HCT116 (cell line): ENCODE measurements at regions not wholly inside any gene's neighbourhood (a gene's known extent, or its start where the extent isn't known, plus 50 kb on each side); places are given as distances from the start of the nearest gene placed in this dataset.
A peak's percentile ranks its signal among the peaks of the same experiment; 100 is the strongest.

Experiments
- ATAC-seq: fragments of 200-7000 bp; cut with Tn5 transposase; 2 replicates; pipeline ENCODE4 v1.9.1; 2020; ENCODE audit warnings: mild to moderate bottlenecking, moderate library complexity
- BruUV-seq: library from RNA; stranded (reverse); fragments of 400-500 nt; replicated peaks from 2 replicates; lab custom pipeline; 2021; lab: Mats Ljungman, UMichigan
- CTCF ChIA-PET: fragments of 300-600 bp; sonication (Branson Sonifier 250); formaldehyde crosslinking; loops from one replicate; lab custom pipeline; 2021; ENCODE audit warnings: antibody characterized with exemption; lab: Charles Lee
- POLR2A ChIA-PET: fragments of 300-600, 350-600 bp; sonication (Branson Sonifier 250); formaldehyde crosslinking; loops from one replicate; lab custom pipeline; 2021; ENCODE audit warnings: antibody characterized with exemption; lab: Charles Lee
- RAD21 ChIA-PET, 2 experiments: fragments of 300-600 bp; sonication (Branson Sonifier 250); formaldehyde crosslinking; loops; one replicate each; lab custom pipeline; 2023; ENCODE audit warnings: low total read pairs in 2 of 2; ENCODE audit not compliant: uncharacterized antibody in 2 of 2, unreplicated experiment in 2 of 2, low non-redundant PET in 1 of 2; lab: Charles Lee
- DNase-seq: peaks from one replicate; pipeline ENCODE4 v3.0.0-alpha.2; 2010; ENCODE audit warnings: low read depth, low spot score
- H2AFZ ChIP-seq: fragments of 200-600 bp; shearing (Covaris generic), sonication (generic); 2 replicates; pipeline ENCODE4 v1.6.1; 2017; ENCODE audit warnings: low read depth, mixed run types, mixed read lengths, antibody characterized with exemption, low read length; ENCODE audit not compliant: poor library complexity, severe bottlenecking
- H3K27ac ChIP-seq: 2 replicates; pipeline ENCODE4 v1.5.1; 2012; ENCODE audit warnings: low read depth, low read length
- H3K27me3 ChIP-seq: fragments of 200-600 bp; sonication (generic); 2 replicates; pipeline ENCODE4 v1.6.1; 2016; ENCODE audit warnings: mixed run types, low read length, mixed read lengths; ENCODE audit not compliant: insufficient read depth
- H3K36me3 ChIP-seq, 2 experiments: fragments of 200-500 bp in 1 of 2; fragments of 200-600 bp in 1 of 2; sonication (Bioruptor generic) in 1 of 2; sonication (generic) in 1 of 2; 2 replicates each; pipeline versions ENCODE4 v1.5.1 to v1.6.1; 2014 to 2016; ENCODE audit warnings: low read length in 2 of 2, inconsistent platforms in 1 of 2, mixed read lengths in 1 of 2, mixed run types in 1 of 2; ENCODE audit not compliant: insufficient read depth in 2 of 2, control insufficient read depth in 1 of 2
- H3K4me1 ChIP-seq, 2 experiments: fragments of 200-600 bp in 1 of 2; sonication (generic) in 1 of 2; 2 replicates each; pipeline versions ENCODE4 v1.5.1 to v1.6.1; 2012 to 2017; ENCODE audit warnings: low read length in 2 of 2, inconsistent platforms in 1 of 2, mild to moderate bottlenecking in 1 of 2, mixed read lengths in 1 of 2, mixed run types in 1 of 2, moderate library complexity in 1 of 2; ENCODE audit not compliant: insufficient read depth in 2 of 2, control insufficient read depth in 1 of 2
- H3K4me2 ChIP-seq: fragments of 200-600 bp; sonication (generic); 2 replicates; pipeline ENCODE4 v1.6.1; 2017; ENCODE audit warnings: mixed run types, low read length, mixed read lengths
- H3K4me3 ChIP-seq, 2 experiments: fragments of 200-600 bp in 1 of 2; sonication (generic) in 1 of 2; replicated peaks in 1 of 2; 2 replicates each; pipeline ENCODE4 v1.5.1; 2011 to 2016; ENCODE audit warnings: low read length in 2 of 2, control low read depth in 1 of 2, low read depth in 1 of 2, mild to moderate bottlenecking in 1 of 2, mixed read lengths in 1 of 2, mixed run types in 1 of 2
- H3K79me2 ChIP-seq: fragments of 200-600 bp; sonication (generic); 2 replicates; pipeline ENCODE4 v1.6.1; 2017; ENCODE audit warnings: mild to moderate bottlenecking, mixed run types, low read length, moderate library complexity, mixed read lengths; ENCODE audit not compliant: insufficient read depth
- H3K9ac ChIP-seq: fragments of 200-600 bp; sonication (generic); 2 replicates; pipeline ENCODE4 v1.6.1; 2016; ENCODE audit warnings: low read length, mixed read lengths
- H3K9me2 ChIP-seq: fragments of 200-600 bp; sonication (generic), shearing (Covaris generic); 2 replicates; pipeline ENCODE4 v1.6.1; 2017; ENCODE audit warnings: mixed run types, mild to moderate bottlenecking, moderate library complexity; ENCODE audit not compliant: insufficient read depth
- H3K9me3 ChIP-seq, 2 experiments: fragments of 200-500 bp in 1 of 2; fragments of 200-600 bp in 1 of 2; sonication (Bioruptor generic) in 1 of 2; sonication (generic) in 1 of 2; 2 replicates each; pipeline ENCODE4 v1.6.1; 2014 to 2017; ENCODE audit warnings: low read length in 2 of 2, mixed read lengths in 2 of 2, inconsistent platforms in 1 of 2, low read depth in 1 of 2, mild to moderate bottlenecking in 1 of 2, mixed run types in 1 of 2, moderate library complexity in 1 of 2; ENCODE audit not compliant: control insufficient read depth in 1 of 2, insufficient read depth in 1 of 2
- H4K20me1 ChIP-seq: fragments of 200-600 bp; sonication (generic), shearing (Covaris generic); 2 replicates; pipeline ENCODE4 v1.6.1; 2017; ENCODE audit warnings: mixed run types, mild to moderate bottlenecking, moderate library complexity; ENCODE audit not compliant: insufficient read depth
- CBX3 ChIP-seq: IDR thresholded peaks from 2 replicates; pipeline ENCODE4 v1.6.1; 2012; ENCODE audit warnings: low read depth
- EGR1 ChIP-seq: IDR thresholded peaks from 2 replicates; pipeline ENCODE4 v1.6.1; 2012; ENCODE audit warnings: low read depth
- ELF1 ChIP-seq: IDR thresholded peaks from 2 replicates; pipeline ENCODE4 v1.6.1; 2012; ENCODE audit warnings: low read depth, borderline replicate concordance
- EZH2 ChIP-seq: fragments of 200-600 bp; sonication (generic); IDR thresholded peaks from 2 replicates; pipeline ENCODE4 v1.6.1; 2017; ENCODE audit warnings: antibody characterized with exemption, mixed run types
- EZH2phosphoT487 ChIP-seq: fragments of 200-600 bp; IDR thresholded peaks from 2 replicates; pipeline ENCODE4 v1.6.1; 2018; ENCODE audit warnings: antibody characterized with exemption, borderline replicate concordance
- JUND ChIP-seq: IDR thresholded peaks from 2 replicates; pipeline ENCODE4 v1.6.1; 2012
- POLR2AphosphoS5 ChIP-seq: IDR thresholded peaks from 2 replicates; pipeline ENCODE4 v1.6.1; 2011; ENCODE audit warnings: mild to moderate bottlenecking, low read depth, low read length, moderate library complexity
- RAD21 ChIP-seq: IDR thresholded peaks from 2 replicates; pipeline ENCODE4 v1.6.1; 2012; ENCODE audit warnings: low read depth, mild to moderate bottlenecking
- SIN3A ChIP-seq: IDR thresholded peaks from 2 replicates; pipeline ENCODE4 v1.6.1; 2012; ENCODE audit warnings: low read depth
- SP1 ChIP-seq: IDR thresholded peaks from 2 replicates; pipeline ENCODE4 v1.6.1; 2012; ENCODE audit warnings: low read depth
- TCF7L2 ChIP-seq: IDR thresholded peaks from 2 replicates; pipeline ENCODE4 v1.7.0; 2011; ENCODE audit warnings: borderline replicate concordance, inconsistent platforms; ENCODE audit not compliant: insufficient read depth, insufficient read length; ENCODE audit errors: extremely low read depth
- YY1 ChIP-seq: IDR thresholded peaks from 2 replicates; pipeline ENCODE4 v1.6.1; 2011; ENCODE audit warnings: low read length, low read depth, moderate library complexity, mild to moderate bottlenecking; ENCODE audit not compliant: insufficient replicate concordance; ENCODE audit errors: extremely low read depth
- intact Hi-C: fragments of 100-400 bp; cut with micrococcal nuclease; formaldehyde crosslinking; loops from 2 replicates; pipeline ENCODE4 v1.10.0; 2022
- TF ChIP-seq, protein P1 (sequence below), 3 experiments: fragments of 200-600 bp in 1 of 3; sonication (generic) in 1 of 3; IDR thresholded peaks in 2 of 3; conservative IDR thresholded peaks in 1 of 3; 2 replicates each; pipeline ENCODE4 v1.5.1; 2012 to 2017; ENCODE audit warnings: low read depth in 2 of 3, low read length in 2 of 3, antibody characterized with exemption in 1 of 3, borderline replicate concordance in 1 of 3, control low read depth in 1 of 3, mild to moderate bottlenecking in 1 of 3, mixed read lengths in 1 of 3, mixed run types in 1 of 3, moderate library complexity in 1 of 3; ENCODE audit not compliant: insufficient read depth in 1 of 3
- TF ChIP-seq, protein P2 (sequence below): IDR thresholded peaks from 2 replicates; pipeline ENCODE4 v1.6.1; 2011; ENCODE audit warnings: mild to moderate bottlenecking, low read length, moderate library complexity; ENCODE audit not compliant: insufficient replicate concordance; ENCODE audit errors: extremely low read depth

DNA sequence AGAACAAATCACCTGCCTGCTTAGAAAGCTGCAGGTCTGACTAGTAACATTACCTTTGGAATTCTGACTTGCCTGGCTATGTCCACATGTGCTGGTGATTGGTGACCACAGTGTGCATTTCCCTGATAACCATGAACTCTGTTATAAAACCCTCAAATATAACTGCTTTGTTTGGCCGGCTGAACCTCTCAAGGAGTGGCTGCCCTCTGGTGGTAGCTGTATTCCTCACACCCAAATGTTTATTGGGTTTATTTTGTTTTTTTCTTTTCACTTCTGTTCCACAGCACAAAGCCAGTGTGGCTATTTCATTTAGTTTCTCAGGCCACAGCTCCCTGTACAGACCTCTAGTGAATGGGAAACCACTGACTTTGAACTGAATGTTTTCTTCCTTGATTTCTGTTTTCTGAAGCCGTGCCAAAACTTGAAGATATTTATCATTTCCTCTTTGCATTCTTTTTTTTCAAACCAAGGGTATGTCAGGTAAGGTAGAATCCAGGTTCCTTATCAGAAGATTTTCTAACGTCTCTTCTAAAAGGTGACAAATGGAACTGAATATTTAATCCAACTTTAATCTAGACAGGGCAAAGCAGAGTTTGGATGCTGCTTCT, 549.0 kb upstream of the VRK2 start:
- peak; percentile 87 for TF ChIP-seq RAD21
- TF ChIP-seq JUND: no peak
- TF ChIP-seq, protein P1, sequence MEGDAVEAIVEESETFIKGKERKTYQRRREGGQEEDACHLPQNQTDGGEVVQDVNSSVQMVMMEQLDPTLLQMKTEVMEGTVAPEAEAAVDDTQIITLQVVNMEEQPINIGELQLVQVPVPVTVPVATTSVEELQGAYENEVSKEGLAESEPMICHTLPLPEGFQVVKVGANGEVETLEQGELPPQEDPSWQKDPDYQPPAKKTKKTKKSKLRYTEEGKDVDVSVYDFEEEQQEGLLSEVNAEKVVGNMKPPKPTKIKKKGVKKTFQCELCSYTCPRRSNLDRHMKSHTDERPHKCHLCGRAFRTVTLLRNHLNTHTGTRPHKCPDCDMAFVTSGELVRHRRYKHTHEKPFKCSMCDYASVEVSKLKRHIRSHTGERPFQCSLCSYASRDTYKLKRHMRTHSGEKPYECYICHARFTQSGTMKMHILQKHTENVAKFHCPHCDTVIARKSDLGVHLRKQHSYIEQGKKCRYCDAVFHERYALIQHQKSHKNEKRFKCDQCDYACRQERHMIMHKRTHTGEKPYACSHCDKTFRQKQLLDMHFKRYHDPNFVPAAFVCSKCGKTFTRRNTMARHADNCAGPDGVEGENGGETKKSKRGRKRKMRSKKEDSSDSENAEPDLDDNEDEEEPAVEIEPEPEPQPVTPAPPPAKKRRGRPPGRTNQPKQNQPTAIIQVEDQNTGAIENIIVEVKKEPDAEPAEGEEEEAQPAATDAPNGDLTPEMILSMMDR (IDR thresholded peaks at IDR 0.05 in 2 of 3, conservative IDR thresholded peaks at IDR 0.05 in 1 of 3; ENCODE audit: borderline replicate concordance in 1 of 3, insufficient read depth in 1 of 3, low read depth in 2 of 3, low read length in 2 of 3): peak; percentile 73 to 88 (median 77)
- TF ChIP-seq EGR1: no peak
- no peak for TF ChIP-seq SP1
- DNase-seq (peak; percentile 41), ATAC-seq (peak; percentile 72)
- Histone ChIP-seq H3K27me3 (no peaks in the 10 kb centered on the region), H3K4me3 (no peak overlapping the region), H3K9ac (no peak overlapping the region), H3K4me2 (no peak overlapping the region), H3K9me3 (no peaks in the 10 kb centered on the region), H2AFZ (peak overlapping the region; percentile 72), H3K79me2 (no peaks in the 10 kb centered on the region), H4K20me1 (no peaks in the 10 kb centered on the region), H3K4me1 (no peaks in the 10 kb centered on the region), H3K27ac (no peak overlapping the region), H3K36me3 (no peaks in the 10 kb centered on the region), H3K9me2 (no peaks in the 10 kb centered on the region)
- no TSS peak for BruUV-seq
- CTCF ChIA-PET: interaction anchor here (0.7 to 2.4 kb wide), 8 partner anchors 10 to 1314 kb away, joined by 3 to 15 read pairs (median 5); partner anchors contain the start of gene CCDC85A
- intact Hi-C loops: loop anchor here (1.0 to 10.0 kb wide), 3 partner anchors 120 to 1315 kb away; partner anchors contain the start of gene CCDC85A
- RAD21 ChIA-PET: no interaction called here
- POLR2A ChIA-PET: no interaction called here

DNA sequence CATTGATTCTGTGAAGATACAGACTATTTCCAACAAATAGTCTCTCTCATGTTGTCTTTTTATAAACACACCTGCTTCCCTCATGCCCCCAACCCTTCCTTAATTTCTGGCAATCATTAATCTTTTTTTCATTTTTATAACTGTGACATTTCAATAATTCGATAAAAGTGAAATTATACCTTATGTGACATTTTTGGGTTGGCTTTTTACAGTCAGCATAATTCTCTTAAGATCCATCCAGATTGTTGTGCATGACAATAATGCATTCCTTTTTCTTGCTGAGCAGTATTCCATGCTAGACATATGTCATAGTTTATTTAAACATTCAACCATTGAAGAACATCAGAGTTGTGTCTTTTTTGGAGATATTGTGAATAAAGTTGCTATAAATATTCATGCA, 541.8 kb upstream of the VRK2 start:
- ChIA-PET RAD21 (no interaction called here), POLR2A (no interaction called here), CTCF (no interaction called here)
- intact Hi-C loops: no loop called here
- Histone ChIP-seq H3K9ac (no peak overlapping the region), H2AFZ (no peak overlapping the region), H3K9me3 (no peaks in the 10 kb centered on the region), H3K4me2 (no peak overlapping the region), H3K27me3 (no peaks in the 10 kb centered on the region), H4K20me1 (no peaks in the 10 kb centered on the region; the same call in 1 of the 2 replicates), H3K36me3 (no peaks in the 10 kb centered on the region), H3K4me3 (no peak overlapping the region), H3K4me1 (no peaks in the 10 kb centered on the region), H3K79me2 (no peaks in the 10 kb centered on the region), H3K9me2 (no peaks in the 10 kb centered on the region), H3K27ac (no peak overlapping the region)
- TF ChIP-seq CBX3: no peak
- TF ChIP-seq EZH2: no peak
- no peak for TF ChIP-seq TCF7L2
- TF ChIP-seq YY1: no peak
- TF ChIP-seq SIN3A: no peak
- TF ChIP-seq RAD21: no peak
- no peak for TF ChIP-seq POLR2AphosphoS5
- no peak for TF ChIP-seq ELF1
- TF ChIP-seq EZH2phosphoT487: no peak
- TF ChIP-seq, protein P2, sequence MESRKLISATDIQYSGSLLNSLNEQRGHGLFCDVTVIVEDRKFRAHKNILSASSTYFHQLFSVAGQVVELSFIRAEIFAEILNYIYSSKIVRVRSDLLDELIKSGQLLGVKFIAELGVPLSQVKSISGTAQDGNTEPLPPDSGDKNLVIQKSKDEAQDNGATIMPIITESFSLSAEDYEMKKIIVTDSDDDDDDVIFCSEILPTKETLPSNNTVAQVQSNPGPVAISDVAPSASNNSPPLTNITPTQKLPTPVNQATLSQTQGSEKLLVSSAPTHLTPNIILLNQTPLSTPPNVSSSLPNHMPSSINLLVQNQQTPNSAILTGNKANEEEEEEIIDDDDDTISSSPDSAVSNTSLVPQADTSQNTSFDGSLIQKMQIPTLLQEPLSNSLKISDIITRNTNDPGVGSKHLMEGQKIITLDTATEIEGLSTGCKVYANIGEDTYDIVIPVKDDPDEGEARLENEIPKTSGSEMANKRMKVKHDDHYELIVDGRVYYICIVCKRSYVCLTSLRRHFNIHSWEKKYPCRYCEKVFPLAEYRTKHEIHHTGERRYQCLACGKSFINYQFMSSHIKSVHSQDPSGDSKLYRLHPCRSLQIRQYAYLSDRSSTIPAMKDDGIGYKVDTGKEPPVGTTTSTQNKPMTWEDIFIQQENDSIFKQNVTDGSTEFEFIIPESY: no peak
- TF ChIP-seq EGR1: no peak
- ATAC-seq (no peak), DNase-seq (no peak)
- no TSS peak for BruUV-seq
